ENCODE measurements at regions not wholly inside any gene's neighbourhood (a gene's known extent, or its start where the extent isn't known, plus 50 kb on each side); places are given as distances from the start of the nearest gene placed in this dataset.

DNA sequence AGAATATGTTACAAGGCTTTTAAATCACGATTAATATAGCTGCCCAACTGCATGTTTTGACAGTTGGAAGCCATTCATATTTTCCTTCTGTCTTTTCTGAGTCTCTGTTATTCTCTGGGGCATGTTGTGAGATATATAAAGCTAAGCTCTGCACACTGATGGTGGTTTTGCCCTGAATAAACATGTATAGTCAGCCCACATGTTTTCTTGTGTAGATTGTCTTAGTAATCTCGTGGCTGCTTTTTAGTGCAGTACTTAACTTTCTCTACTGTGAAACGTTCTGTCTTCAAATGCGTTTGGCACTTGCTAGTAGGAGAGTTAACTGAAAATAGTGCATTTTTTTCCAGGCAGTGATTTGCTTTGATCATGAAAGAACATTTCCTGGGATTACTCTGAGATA, 268.5 kb downstream of the DNAJB9 start:
- no peak for DNase-seq (ENCODE audit: extremely low spot score)
- no peaks in the 10 kb centered on the region for H3K36me3 ChIP-seq
- H3K27ac ChIP-seq (replicated peaks in 1 of 4) = no peak overlapping the region
- TF ChIP-seq, protein P1, sequence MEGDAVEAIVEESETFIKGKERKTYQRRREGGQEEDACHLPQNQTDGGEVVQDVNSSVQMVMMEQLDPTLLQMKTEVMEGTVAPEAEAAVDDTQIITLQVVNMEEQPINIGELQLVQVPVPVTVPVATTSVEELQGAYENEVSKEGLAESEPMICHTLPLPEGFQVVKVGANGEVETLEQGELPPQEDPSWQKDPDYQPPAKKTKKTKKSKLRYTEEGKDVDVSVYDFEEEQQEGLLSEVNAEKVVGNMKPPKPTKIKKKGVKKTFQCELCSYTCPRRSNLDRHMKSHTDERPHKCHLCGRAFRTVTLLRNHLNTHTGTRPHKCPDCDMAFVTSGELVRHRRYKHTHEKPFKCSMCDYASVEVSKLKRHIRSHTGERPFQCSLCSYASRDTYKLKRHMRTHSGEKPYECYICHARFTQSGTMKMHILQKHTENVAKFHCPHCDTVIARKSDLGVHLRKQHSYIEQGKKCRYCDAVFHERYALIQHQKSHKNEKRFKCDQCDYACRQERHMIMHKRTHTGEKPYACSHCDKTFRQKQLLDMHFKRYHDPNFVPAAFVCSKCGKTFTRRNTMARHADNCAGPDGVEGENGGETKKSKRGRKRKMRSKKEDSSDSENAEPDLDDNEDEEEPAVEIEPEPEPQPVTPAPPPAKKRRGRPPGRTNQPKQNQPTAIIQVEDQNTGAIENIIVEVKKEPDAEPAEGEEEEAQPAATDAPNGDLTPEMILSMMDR (IDR thresholded peaks at IDR 0.05) = no peak
- TF ChIP-seq POLR2A (IDR thresholded peaks at IDR 0.05; ENCODE audit: low read depth) = no peak
- H3K27me3 ChIP-seq = no peaks in the 10 kb centered on the region
- intact Hi-C loops (cut with DNase I) = no loop called here
- 27% methylated on average over 4 of the region's 4 CpGs for WGBS
- peaks cover 0 to 17% (median 13%) of the 10 kb centered on the region in 4 donors for H3K4me1 ChIP-seq
- H3K9me3 ChIP-seq = peaks cover 0 to 10% (median 0%) of the 10 kb centered on the region in 4 donors
- no peak overlapping the region for H3K4me3 ChIP-seq

DNA sequence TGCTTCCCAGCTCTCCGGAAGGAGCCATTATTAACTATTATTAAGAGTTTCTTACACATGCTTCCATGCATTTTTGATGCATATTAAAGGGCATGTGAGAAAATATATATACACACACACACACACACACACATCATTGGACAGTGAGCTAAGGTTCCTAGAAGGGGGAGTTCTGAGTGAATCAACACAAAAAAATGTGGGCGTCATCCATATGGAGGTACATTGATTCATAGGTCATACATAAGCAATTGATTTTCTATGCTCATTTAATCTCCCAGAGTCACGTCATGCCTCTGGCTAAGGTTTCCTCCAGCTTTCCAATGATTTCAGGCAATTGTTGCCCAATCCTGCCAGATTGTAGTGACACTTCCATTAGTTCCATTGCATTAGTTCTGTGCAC, 269.4 kb downstream of the DNAJB9 start:
- WGBS = 24% methylated on average over 3 of the region's 3 CpGs
- intact Hi-C loops (cut with DNase I) = no loop called here
- peaks cover 0 to 17% (median 13%) of the 10 kb centered on the region in 4 donors for H3K4me1 ChIP-seq
- no peak overlapping the region for H3K27ac ChIP-seq (replicated peaks in 1 of 4)
- no peaks in the 10 kb centered on the region for H3K36me3 ChIP-seq
- peaks cover 0 to 8% (median 0%) of the 10 kb centered on the region in 4 donors for H3K9me3 ChIP-seq
- TF ChIP-seq POLR2AphosphoS5 (IDR thresholded peaks at IDR 0.05) (no peak), POLR2A (IDR thresholded peaks at IDR 0.05; ENCODE audit: low read depth) (no peak), EP300 (IDR thresholded peaks at IDR 0.05) (no peak)
- TF ChIP-seq, protein P1 (IDR thresholded peaks at IDR 0.05) = no peak
- no peaks in the 10 kb centered on the region for H3K27me3 ChIP-seq
- no peak for DNase-seq (ENCODE audit: extremely low spot score)
- no peak overlapping the region for H3K4me3 ChIP-seq

DNA sequence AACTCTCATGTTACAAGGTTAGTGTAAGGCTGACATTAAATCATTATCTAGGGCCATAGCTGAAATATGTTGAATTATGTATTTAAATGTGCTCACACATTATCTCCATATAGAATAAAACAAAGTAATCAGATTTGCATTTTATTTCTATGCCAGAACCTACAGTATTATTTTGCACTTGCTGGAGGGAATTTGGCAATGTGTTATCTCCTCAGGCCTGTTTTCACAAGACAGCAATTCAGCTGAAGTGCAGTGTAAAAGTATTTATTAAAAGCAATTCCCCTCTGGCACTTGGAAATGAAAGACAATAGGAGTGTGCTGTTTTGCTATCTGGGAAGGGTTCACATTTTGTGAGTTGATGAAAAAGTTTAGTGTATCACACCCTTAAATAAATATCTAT, 276.3 kb downstream of the DNAJB9 start:
- TF ChIP-seq POLR2A (IDR thresholded peaks at IDR 0.05; ENCODE audit: low read depth) (no peak), POLR2AphosphoS5 (IDR thresholded peaks at IDR 0.05) (no peak), EP300 (IDR thresholded peaks at IDR 0.05) (no peak)
- no peak overlapping the region for H3K27ac ChIP-seq (replicated peaks in 1 of 4)
- no peak overlapping the region for H3K4me3 ChIP-seq
- H3K36me3 ChIP-seq = no peaks in the 10 kb centered on the region
- H3K9me3 ChIP-seq = no peaks in the 10 kb centered on the region
- H3K4me1 ChIP-seq = peaks cover 0 to 7% (median 0%) of the 10 kb centered on the region in 4 donors
- DNase-seq (ENCODE audit: extremely low spot score) = no peak
- no peaks in the 10 kb centered on the region for H3K27me3 ChIP-seq
- intact Hi-C loops (cut with DNase I) = no loop called here

DNA sequence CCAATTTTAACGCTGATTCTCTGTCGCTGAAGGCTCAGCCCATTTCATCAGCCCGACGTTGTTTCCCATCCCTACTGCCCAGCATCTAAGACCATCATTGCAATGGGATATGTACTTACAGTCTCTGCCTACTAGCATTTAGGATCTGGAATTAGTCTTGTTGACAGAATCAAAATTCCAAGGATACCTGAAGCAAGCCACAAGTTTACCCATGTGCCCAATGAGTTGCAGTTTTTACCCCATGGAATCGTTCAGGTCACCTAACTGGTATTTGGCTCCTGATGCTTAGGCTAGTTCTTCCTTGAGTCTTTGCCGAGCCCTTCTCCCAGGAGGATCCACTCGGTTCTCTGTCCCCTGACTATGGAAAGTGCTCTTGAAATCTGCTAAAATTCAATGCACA, 276.8 kb downstream of the DNAJB9 start:
- TF ChIP-seq EP300 (IDR thresholded peaks at IDR 0.05) (no peak), POLR2A (IDR thresholded peaks at IDR 0.05; ENCODE audit: low read depth) (no peak), POLR2AphosphoS5 (IDR thresholded peaks at IDR 0.05) (no peak)
- TF ChIP-seq, protein P1 (IDR thresholded peaks at IDR 0.05) = no peak
- Histone ChIP-seq H3K27me3 (no peaks in the 10 kb centered on the region), H3K9me3 (no peaks in the 10 kb centered on the region), H3K27ac (replicated peaks in 1 of 4) (no peak overlapping the region), H3K36me3 (no peaks in the 10 kb centered on the region), H3K4me3 (no peak overlapping the region), H3K4me1 (peaks cover 0 to 7% (median 0%) of the 10 kb centered on the region in 4 donors)
- no peak for DNase-seq (ENCODE audit: extremely low spot score)
- WGBS = 85% methylated on average over 7 of the region's 7 CpGs
- intact Hi-C loops (cut with DNase I) = no loop called here

DNA sequence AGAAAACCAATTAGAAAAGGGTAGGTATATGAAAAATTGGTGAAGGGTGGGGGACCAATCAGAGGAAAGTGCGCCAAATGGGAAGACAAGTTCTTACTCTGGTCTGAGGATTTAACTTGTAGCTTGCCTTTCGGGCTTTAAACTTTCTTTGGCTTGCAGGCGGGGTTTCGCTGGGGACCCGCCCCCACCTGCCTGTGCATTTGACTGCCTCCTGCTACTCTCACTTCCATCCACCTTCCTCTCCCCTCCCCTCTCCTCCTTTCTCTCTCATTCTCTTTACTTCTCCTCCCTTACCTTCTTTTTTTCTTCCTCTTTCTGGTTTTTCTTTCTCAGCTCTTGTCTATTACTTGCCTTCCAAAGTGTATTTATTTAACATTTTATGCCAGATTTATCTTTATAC, 278.8 kb downstream of the DNAJB9 start:
- Histone ChIP-seq H3K27ac (replicated peaks in 1 of 4) (no peak overlapping the region), H3K4me1 (peaks cover 0 to 7% (median 0%) of the 10 kb centered on the region in 4 donors), H3K36me3 (no peaks in the 10 kb centered on the region), H3K4me3 (no peak overlapping the region), H3K9me3 (no peaks in the 10 kb centered on the region), H3K27me3 (no peaks in the 10 kb centered on the region)
- 88% methylated on average over 5 of the region's 5 CpGs for WGBS
- intact Hi-C loops (cut with DNase I) = no loop called here
- TF ChIP-seq POLR2A (IDR thresholded peaks at IDR 0.05; ENCODE audit: low read depth) (no peak), EP300 (IDR thresholded peaks at IDR 0.05) (no peak), POLR2AphosphoS5 (IDR thresholded peaks at IDR 0.05) (no peak)
- TF ChIP-seq, protein P1 (IDR thresholded peaks at IDR 0.05) = no peak
- no peak for DNase-seq (ENCODE audit: extremely low spot score)

Data from esophagus muscularis mucosa (tissue), 4 donors.